NB4 (cell line): ENCODE measurements at regions not wholly inside any gene's neighbourhood (a gene's known extent, or its start where the extent isn't known, plus 50 kb on each side); places are given as distances from the start of the nearest gene placed in this dataset.

Experiments used
- POLR2A ChIP-seq: IDR thresholded peaks from 2 replicates; pipeline ENCODE4 v1.6.1; 2011; ENCODE audit warnings: mild to moderate bottlenecking; ENCODE audit not compliant: insufficient read length; ENCODE audit errors: extremely low read depth
- TF ChIP-seq, protein P1 (sequence below): IDR thresholded peaks from one replicate; pipeline ENCODE4 v1.5.1; 2012; ENCODE audit warnings: low read depth, low read length
- TF ChIP-seq, protein P2 (sequence below): IDR thresholded peaks from 2 replicates; pipeline ENCODE4 v1.6.1; 2011; ENCODE audit warnings: low read depth, low read length

DNA sequence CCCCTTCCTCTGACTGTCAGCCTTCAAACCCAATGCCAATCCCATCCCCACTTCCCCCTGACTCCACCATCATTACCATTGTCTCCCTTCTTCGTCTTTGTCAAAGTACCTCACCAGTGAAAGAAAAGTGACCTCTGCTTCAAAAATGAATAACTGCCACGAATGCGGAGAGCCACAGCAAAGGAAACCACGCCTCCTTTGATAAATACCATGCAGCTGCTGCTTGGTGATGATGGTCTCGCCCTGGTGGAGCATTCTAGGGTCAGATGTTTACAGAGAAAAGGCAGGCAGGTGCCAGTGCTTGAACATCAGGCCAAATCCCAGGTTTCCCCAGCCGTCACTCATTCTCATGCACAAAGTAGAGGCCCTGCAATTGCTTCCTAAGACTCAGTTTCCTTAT, 162.2 kb downstream of the BCL11A start:
- TF ChIP-seq, protein P1, sequence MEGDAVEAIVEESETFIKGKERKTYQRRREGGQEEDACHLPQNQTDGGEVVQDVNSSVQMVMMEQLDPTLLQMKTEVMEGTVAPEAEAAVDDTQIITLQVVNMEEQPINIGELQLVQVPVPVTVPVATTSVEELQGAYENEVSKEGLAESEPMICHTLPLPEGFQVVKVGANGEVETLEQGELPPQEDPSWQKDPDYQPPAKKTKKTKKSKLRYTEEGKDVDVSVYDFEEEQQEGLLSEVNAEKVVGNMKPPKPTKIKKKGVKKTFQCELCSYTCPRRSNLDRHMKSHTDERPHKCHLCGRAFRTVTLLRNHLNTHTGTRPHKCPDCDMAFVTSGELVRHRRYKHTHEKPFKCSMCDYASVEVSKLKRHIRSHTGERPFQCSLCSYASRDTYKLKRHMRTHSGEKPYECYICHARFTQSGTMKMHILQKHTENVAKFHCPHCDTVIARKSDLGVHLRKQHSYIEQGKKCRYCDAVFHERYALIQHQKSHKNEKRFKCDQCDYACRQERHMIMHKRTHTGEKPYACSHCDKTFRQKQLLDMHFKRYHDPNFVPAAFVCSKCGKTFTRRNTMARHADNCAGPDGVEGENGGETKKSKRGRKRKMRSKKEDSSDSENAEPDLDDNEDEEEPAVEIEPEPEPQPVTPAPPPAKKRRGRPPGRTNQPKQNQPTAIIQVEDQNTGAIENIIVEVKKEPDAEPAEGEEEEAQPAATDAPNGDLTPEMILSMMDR: no peak
- no peak for TF ChIP-seq POLR2A
- TF ChIP-seq, protein P2, sequence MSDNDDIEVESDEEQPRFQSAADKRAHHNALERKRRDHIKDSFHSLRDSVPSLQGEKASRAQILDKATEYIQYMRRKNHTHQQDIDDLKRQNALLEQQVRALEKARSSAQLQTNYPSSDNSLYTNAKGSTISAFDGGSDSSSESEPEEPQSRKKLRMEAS: no peak
